IPS DF 19.7 (cell line): ENCODE measurements at regions not wholly inside any gene's neighbourhood (a gene's known extent, or its start where the extent isn't known, plus 50 kb on each side); places are given as distances from the start of the nearest gene placed in this dataset.

ENCODE experiments used
- DNase-seq: peaks from one replicate; pipeline ENCODE4 v3.0.0-alpha.2; 2013; ENCODE audit warnings: low read depth, low spot score

GRCh38 chr14:85409481-85410210 lies 120.3 kb upstream of the FLRT2 start:
- no peak for DNase-seq

- no peak for DNase-seq
Observed at GRCh38 chr14:85412756-85413155, 117.2 kb upstream of the FLRT2 start.

GRCh38 chr14:85413836-85414526 lies 116.0 kb upstream of the FLRT2 start:
- DNase-seq = no peak

DNA sequence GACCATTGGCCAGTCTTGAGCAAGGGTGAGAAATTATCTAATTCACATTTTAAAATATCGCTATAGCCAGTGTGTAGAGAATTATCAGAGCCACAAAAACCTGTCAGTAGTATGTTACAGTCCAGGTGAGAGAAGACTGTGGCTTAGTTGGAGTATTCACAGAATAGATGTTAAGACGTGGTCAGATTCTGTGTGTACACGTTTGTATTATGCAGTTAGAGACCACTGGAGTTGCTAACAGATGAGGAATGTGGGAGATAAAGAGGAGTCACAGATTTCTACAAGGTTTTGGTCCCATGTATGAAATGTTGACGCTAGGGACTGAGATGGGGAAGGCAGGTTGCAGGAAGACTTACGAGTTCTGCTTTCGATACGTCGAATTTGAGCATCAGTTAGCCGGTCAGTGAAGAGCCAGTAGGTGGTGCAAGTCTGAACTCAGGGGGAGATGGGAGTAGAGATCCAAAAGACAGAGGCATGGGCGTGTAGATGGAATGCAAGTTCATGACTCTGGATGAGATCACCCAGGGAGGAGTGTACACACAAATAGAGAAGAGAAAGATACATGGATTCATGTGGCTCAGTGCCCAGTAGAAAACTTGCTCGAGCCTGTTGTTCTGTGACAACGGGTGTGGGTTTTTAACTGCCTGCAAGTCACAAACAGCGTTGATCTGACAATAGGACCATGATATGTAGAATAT lies 114.8 kb upstream of the FLRT2 start:
- peak; percentile 25 for DNase-seq

GRCh38 chr14:85416771-85417170 lies 113.2 kb upstream of the FLRT2 start:
- DNase-seq = no peak

DNA sequence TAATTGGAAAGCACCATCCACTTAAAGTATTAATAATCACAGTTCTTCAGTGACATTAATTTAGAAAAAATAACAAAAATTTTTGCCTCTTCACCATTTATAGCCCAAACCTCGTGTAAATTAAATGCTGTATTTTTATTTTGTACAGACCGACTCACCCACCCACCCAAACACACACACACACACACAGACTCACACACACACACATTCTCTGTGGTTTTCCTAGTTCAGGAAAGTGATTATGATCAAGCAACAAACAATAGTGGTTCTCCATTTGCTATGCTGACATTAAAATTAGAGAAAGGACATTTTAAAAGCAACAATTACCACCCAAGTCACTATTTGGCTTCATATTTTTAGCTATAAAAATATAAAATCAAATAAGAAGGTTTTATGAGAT lies 112.5 kb upstream of the FLRT2 start:
- no peak for DNase-seq

GRCh38 chr14:85418721-85419120 lies 111.2 kb upstream of the FLRT2 start:
- no peak for DNase-seq

- DNase-seq = no peak
Observed at GRCh38 chr14:85420278-85420677, 109.7 kb upstream of the FLRT2 start.

DNA sequence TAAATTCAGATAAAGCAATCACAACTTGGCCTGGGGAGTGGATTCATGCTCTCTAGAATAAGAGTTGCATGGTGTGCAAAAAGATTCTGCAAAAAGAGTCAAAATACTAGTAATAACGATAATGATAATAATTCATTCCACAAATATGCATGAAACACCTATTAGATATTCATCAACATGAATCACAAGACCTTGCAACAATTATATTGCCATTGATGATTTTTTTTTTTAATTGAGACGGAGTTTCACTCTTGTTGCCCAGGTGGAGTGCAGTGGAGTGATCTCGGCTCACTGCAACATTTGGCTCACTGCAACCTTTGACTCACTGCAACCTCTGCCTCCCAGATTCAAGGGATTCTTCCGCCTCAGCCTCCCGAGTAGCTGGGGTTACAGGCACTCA lies 109.2 kb upstream of the FLRT2 start:
- no peak for DNase-seq

- DNase-seq = no peak
Observed at GRCh38 chr14:85421186-85421877, 108.6 kb upstream of the FLRT2 start.

DNA sequence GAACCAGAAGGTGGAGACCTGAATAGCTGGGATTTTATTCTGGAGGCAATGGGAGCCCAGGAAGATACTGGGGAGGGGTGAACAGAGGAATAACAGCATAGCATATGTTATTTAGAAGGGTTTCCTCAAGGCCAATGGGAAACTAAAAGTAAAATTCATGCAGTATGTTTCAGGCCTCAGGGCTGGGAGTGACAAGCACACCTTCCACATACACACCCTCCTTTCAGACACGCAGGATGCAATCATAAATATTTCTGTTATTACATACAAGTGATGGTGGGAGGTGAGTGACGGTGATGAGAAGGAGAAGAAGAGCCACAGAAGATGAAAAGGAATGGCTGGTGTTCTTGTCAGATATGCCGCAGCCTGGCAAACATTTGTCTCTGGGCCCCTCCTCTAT lies 106.1 kb upstream of the FLRT2 start:
- DNase-seq = no peak

GRCh38 chr14:85425507-85425906 lies 104.4 kb upstream of the FLRT2 start:
- DNase-seq = no peak

GRCh38 chr14:85426068-85426935 lies 103.6 kb upstream of the FLRT2 start:
- DNase-seq = no peak

DNA sequence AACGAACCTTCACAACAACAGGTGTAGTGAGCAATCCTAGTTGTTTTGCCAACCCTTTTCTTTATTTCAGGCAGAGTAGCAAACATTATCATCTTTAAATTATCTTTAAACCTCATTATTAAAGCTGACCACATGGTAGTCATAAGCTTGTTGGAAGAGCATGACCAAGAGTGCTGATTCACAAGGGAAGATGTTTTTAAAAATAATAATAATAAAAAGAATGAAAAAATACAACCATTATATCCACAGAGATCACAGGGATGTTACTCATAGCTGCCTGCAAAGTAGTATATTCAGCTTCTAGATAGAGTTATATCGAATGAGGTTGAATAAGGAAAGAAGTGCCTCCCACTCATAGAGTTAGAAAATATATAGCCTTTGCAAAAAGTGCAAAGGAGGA lies 101.0 kb upstream of the FLRT2 start:
- no peak for DNase-seq

DNA sequence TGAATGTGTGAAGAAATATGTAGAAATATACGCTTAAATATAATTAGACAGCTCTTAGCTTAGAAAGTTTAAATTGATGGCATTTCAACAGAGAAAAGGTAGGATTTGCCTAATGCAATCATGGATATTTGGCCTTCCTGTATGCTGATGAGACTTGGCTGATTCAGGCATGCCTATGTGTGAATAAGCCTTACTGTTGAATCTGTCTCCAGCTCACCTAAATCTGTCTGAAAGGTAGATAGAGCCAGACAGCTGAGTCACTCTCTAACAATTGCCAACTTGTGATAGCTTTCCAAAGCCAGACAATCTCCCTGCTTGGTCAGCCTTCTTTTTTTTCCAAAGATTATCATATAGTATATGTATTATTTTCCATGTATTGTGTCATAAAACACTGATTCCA lies 92.8 kb upstream of the FLRT2 start:
- peak; percentile 5 for DNase-seq

DNA sequence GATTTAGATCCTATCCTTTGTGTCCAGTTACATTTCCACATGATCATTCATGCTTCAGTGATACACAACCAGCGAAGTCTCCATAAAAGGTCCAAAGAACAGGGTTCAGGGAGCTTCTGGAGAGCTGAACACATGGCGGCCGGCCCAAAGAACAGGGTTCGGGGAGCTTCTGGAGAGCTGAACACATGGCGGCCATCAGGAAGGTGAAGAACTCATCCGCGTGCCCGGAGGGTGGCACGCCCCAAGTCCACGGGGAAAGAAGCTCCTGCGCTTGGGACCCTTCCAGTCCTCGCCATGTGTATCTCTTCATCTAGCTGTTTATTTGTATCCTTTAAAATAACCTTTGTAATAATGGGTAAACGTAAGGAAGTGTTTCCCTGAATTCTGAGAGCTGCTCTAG lies 91.9 kb upstream of the FLRT2 start:
- no peak for DNase-seq

DNA sequence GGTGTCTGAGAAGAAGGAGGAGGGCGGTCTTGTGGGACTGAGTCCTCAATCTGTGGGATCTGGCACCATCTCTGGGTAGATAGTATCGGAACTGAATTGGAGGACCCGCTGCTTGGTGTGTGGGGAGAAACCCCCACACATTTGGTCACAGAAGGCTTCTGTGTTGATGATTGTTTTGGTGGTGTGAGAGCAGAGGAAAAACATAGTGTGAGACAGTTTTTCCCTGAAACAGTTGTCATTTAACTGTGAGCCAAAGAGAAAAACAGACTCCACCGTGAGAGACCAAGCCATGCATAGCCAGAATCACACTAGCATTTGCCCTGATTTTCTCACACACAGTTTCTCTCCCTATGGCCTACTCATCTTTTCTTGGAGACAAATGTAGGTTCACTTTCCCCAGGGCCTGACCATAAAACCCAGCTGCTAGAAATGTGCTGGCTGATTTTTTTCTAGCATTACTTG lies 91.4 kb upstream of the FLRT2 start:
- no peak for DNase-seq

- no peak for DNase-seq
Observed at GRCh38 chr14:85439696-85440328, 90.1 kb upstream of the FLRT2 start.

GRCh38 chr14:85441909-85442643 lies 87.9 kb upstream of the FLRT2 start:
- no peak for DNase-seq

GRCh38 chr14:85442996-85443395 lies 86.9 kb upstream of the FLRT2 start:
- DNase-seq = no peak
